ENCODE measurements at regions not wholly inside any gene's neighbourhood (a gene's known extent, or its start where the extent isn't known, plus 50 kb on each side); places are given as distances from the start of the nearest gene placed in this dataset.
A peak's percentile ranks its signal among the peaks of the same experiment; 100 is the strongest.

GRCh38 chr14:101196051-101196712, 292.7 kb upstream of the RTL1 start:
- no peak overlapping the region for H3K4me3 ChIP-seq
- intact Hi-C loops (cut with DNase I; ENCODE audit: low total_unique reads) = no loop called here
- H3K27ac ChIP-seq = no peak overlapping the region
- H3K36me3 ChIP-seq = no peaks in the 10 kb centered on the region
- no peak for TF ChIP-seq CTCF (IDR thresholded peaks at IDR 0.05)
- no peaks in the 10 kb centered on the region for H3K4me1 ChIP-seq
- no peak for DNase-seq
- H3K27me3 ChIP-seq = peaks cover 0 to 15% of the 10 kb centered on the region in 2 donors
- no peaks in the 10 kb centered on the region for H3K9me3 ChIP-seq

GRCh38 chr14:101196795-101197590, 293.5 kb upstream of the RTL1 start:
- Histone ChIP-seq H3K4me1 (no peaks in the 10 kb centered on the region), H3K27me3 (peaks cover 0 to 15% of the 10 kb centered on the region in 2 donors), H3K9me3 (no peaks in the 10 kb centered on the region), H3K36me3 (no peaks in the 10 kb centered on the region), H3K4me3 (no peak overlapping the region), H3K27ac (no peak overlapping the region)
- intact Hi-C loops (cut with DNase I; ENCODE audit: low total_unique reads) = no loop called here
- TF ChIP-seq CTCF (IDR thresholded peaks at IDR 0.05) = no peak
- DNase-seq = peak in 1 of 2 donors; percentile 40

DNA sequence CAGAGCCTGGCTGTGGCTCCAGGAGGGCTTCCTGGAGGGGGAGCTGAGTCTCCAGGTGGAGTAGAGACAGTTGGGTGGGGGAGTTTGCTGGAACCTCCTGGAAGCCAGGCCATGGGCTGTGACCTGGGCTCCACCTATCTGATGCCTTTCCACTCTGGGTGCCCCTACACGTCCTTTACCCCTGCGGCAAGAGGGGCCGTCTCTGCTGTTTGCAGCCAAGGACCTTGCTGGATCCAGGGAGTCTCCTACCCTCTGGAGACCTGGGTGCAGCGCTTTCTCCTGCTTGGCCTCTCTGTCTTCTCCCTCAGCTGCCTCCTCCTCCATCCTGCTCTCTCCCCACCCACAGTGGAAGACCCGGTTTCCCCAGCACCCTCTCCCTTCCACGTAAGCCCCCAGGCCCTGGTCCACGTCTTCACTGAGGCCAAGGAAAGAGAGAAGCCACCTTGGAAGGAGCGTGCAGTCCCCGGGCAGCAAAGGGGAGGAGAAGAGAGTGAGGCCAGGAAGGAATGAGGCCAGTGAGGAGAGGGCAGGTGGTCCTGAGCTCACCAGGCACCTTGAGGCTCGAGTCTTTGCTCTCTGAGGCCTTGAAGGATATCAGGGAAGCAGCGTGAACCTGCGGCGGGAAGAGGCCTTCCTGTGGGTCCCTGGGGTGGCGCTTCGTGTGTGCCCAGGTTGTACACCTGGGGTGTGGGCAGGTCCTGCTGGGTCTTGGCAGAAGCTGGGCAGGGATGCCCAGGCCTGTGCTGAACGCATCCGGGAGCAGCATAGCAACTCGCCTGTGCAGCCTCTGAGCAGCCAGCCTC, 294.3 kb upstream of the RTL1 start:
- H3K4me3 ChIP-seq = no peak overlapping the region
- DNase-seq = no peak
- H3K27ac ChIP-seq = no peak overlapping the region
- no peaks in the 10 kb centered on the region for H3K4me1 ChIP-seq
- no peaks in the 10 kb centered on the region for H3K36me3 ChIP-seq
- intact Hi-C loops (cut with DNase I; ENCODE audit: low total_unique reads) = no loop called here
- no peak for TF ChIP-seq CTCF (IDR thresholded peaks at IDR 0.05)
- H3K27me3 ChIP-seq = peaks cover 0 to 15% of the 10 kb centered on the region in 2 donors
- H3K9me3 ChIP-seq = no peaks in the 10 kb centered on the region

GRCh38 chr14:101198398-101199027, 295.0 kb upstream of the RTL1 start:
- no peaks in the 10 kb centered on the region for H3K9me3 ChIP-seq
- no peak overlapping the region for H3K4me3 ChIP-seq
- no peaks in the 10 kb centered on the region for H3K4me1 ChIP-seq
- TF ChIP-seq CTCF (IDR thresholded peaks at IDR 0.05) = no peak
- intact Hi-C loops (cut with DNase I; ENCODE audit: low total_unique reads) = no loop called here
- H3K27ac ChIP-seq = no peak overlapping the region
- no peak for DNase-seq
- H3K27me3 ChIP-seq = peaks cover 0 to 12% of the 10 kb centered on the region in 2 donors
- no peaks in the 10 kb centered on the region for H3K36me3 ChIP-seq

DNA sequence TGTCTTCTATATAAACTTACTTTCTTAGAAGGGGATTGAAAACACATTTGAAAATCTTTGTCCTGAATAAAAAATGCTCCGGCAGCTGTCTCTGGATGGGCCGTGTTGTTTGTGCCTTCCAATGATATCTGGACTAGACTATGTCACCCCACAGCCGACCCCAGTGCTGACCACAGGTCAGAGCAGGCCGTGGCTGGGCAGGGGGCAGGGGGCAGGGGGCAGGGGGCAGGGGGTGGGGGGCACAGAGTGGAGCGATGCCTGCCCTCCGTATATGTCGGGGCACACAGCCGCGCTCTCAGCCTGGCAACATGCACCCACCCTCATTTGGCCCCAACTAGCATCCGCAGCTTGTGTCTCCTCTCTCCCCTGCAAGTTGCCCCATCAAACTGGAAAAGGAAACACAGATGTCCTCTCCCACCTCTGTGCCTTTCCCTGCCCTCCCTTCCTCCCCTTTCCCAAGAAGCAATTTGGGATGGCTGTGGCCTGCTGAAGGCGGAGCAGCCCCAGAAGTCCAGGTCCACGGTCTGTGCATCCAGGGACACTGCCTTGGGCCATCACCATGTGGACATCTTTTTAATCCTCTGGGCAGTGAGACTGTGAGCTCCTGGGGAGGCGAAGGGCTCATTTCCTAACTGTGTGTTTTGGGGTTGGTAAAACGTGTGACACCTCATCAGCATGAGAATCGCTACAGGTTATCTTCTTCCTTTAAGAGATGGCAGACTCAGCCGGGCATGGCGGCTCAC, 295.7 kb upstream of the RTL1 start:
- no peak for TF ChIP-seq CTCF (IDR thresholded peaks at IDR 0.05)
- H3K27me3 ChIP-seq = peaks cover 0 to 6% of the 10 kb centered on the region in 2 donors
- no peaks in the 10 kb centered on the region for H3K36me3 ChIP-seq
- H3K4me1 ChIP-seq = no peaks in the 10 kb centered on the region
- H3K4me3 ChIP-seq = no peak overlapping the region
- DNase-seq = no peak
- H3K27ac ChIP-seq = no peak overlapping the region
- intact Hi-C loops (cut with DNase I; ENCODE audit: low total_unique reads) = no loop called here
- H3K9me3 ChIP-seq = no peaks in the 10 kb centered on the region

All from tibial artery (tissue), 4 donors.